Mesothelial cell of epicardium (in vitro differentiated cells): ENCODE measurements at regions not wholly inside any gene's neighbourhood (a gene's known extent, or its start where the extent isn't known, plus 50 kb on each side); places are given as distances from the start of the nearest gene placed in this dataset.

Experiments used
- DNase-seq, 2 experiments: peaks; one replicate each; pipeline ENCODE4 v3.0.0; 2021; ENCODE audit warnings: low spot score in 2 of 2; ENCODE audit not compliant: unreplicated experiment in 2 of 2
- H3K27ac Mint-ChIP-seq: 2 replicates; pipeline ENCODE4 v1.8.0; 2021; ENCODE audit warnings: mixed read lengths
- H3K27me3 Mint-ChIP-seq: 2 replicates; pipeline ENCODE4 v1.8.0; 2021; ENCODE audit warnings: low read depth, mixed read lengths
- H3K36me3 Mint-ChIP-seq: 2 replicates; pipeline ENCODE4 v1.8.0; 2021; ENCODE audit warnings: mixed read lengths
- H3K4me1 Mint-ChIP-seq: 2 replicates; pipeline ENCODE4 v1.8.0; 2021; ENCODE audit warnings: mixed read lengths
- H3K4me3 Mint-ChIP-seq: 2 replicates; pipeline ENCODE4 v1.8.0; 2021; ENCODE audit warnings: mild to moderate bottlenecking, moderate library complexity, mixed read lengths
- H3K9me3 Mint-ChIP-seq: 2 replicates; pipeline ENCODE4 v1.8.0; 2021; ENCODE audit warnings: mixed read lengths
- CTCF ChIP-seq: fragments of 200-600 bp; sonication (generic); IDR thresholded peaks from one replicate; pipeline ENCODE4 v1.5.0; 2021; ENCODE audit warnings: antibody characterized with exemption; ENCODE audit not compliant: unreplicated experiment

GRCh38 chr4:166535865-166536264 lies 662.8 kb downstream of the TLL1 start:
- Mint-ChIP-seq H3K36me3 (peaks cover 9% of the 10 kb centered on the region), H3K27me3 (no peaks in the 10 kb centered on the region), H3K27ac (no peak overlapping the region), H3K4me3 (no peak overlapping the region), H3K9me3 (peaks cover 17% of the 10 kb centered on the region), H3K4me1 (peaks cover 6% of the 10 kb centered on the region)
- no peak for TF ChIP-seq CTCF
- DNase-seq = no peak

GRCh38 chr4:166538491-166539005 lies 665.5 kb downstream of the TLL1 start:
- TF ChIP-seq CTCF = no peak
- Mint-ChIP-seq H3K4me1 (peaks cover 4% of the 10 kb centered on the region), H3K36me3 (peaks cover 9% of the 10 kb centered on the region), H3K9me3 (peaks cover 24% of the 10 kb centered on the region), H3K27ac (no peak overlapping the region), H3K4me3 (no peak overlapping the region), H3K27me3 (no peaks in the 10 kb centered on the region)
- DNase-seq = no peak

- no peak overlapping the region for H3K4me3 Mint-ChIP-seq
- no peaks in the 10 kb centered on the region for H3K27me3 Mint-ChIP-seq
- H3K36me3 Mint-ChIP-seq = peaks cover 10% of the 10 kb centered on the region
- DNase-seq = no peak
- H3K9me3 Mint-ChIP-seq = peaks cover 27% of the 10 kb centered on the region
- H3K27ac Mint-ChIP-seq = no peak overlapping the region
- no peak for TF ChIP-seq CTCF
- peaks cover 26% of the 10 kb centered on the region for H3K4me1 Mint-ChIP-seq
These were observed 673.0 kb downstream of the TLL1 start for GRCh38 chr4:166546009-166546408.

GRCh38 chr4:166577639-166578038 lies 656.7 kb downstream of the SPOCK3 start:
- Mint-ChIP-seq H3K27ac (no peak overlapping the region), H3K4me3 (no peak overlapping the region), H3K27me3 (no peaks in the 10 kb centered on the region), H3K4me1 (peaks cover 10% of the 10 kb centered on the region), H3K36me3 (no peaks in the 10 kb centered on the region), H3K9me3 (no peaks in the 10 kb centered on the region)
- no peak for DNase-seq
- TF ChIP-seq CTCF = no peak

- Mint-ChIP-seq H3K9me3 (peaks cover 7% of the 10 kb centered on the region), H3K36me3 (no peaks in the 10 kb centered on the region), H3K4me3 (no peak overlapping the region), H3K4me1 (peaks cover 12% of the 10 kb centered on the region), H3K27me3 (no peaks in the 10 kb centered on the region), H3K27ac (no peak overlapping the region)
- no peak for DNase-seq
- no peak for TF ChIP-seq CTCF
These were observed 648.8 kb downstream of the SPOCK3 start for GRCh38 chr4:166585491-166585890.
